ENCODE measurements at regions not wholly inside any gene's neighbourhood (a gene's known extent, or its start where the extent isn't known, plus 50 kb on each side); places are given as distances from the start of the nearest gene placed in this dataset.
A peak's percentile ranks its signal among the peaks of the same experiment; 100 is the strongest.
"Not testable (repeated sequence)": the region's sequence is repeated elsewhere in the genome, so short reads cannot be mapped to it uniquely, and the experiment has no call there.

- H3K27ac Mint-ChIP-seq, result no peak overlapping the region
- no peak overlapping the region for H3K9ac ChIP-seq
- H3K9me3 Mint-ChIP-seq, result peaks cover 2% of the 10 kb centered on the region
Observed at GRCh38 chrX:10990418-10990817, 120.7 kb upstream of the HCCS start.

GRCh38 chrX:10990976-10991375, 120.2 kb upstream of the HCCS start:
- Histone ChIP-seq H3K4me3 (no peak overlapping the region), H3K27ac (no peak overlapping the region), H3K79me2 (ENCODE audit: low read depth) (no peaks in the 10 kb centered on the region), H3K27me3 (no peaks in the 10 kb centered on the region), H3K9ac (no peak overlapping the region), H3K4me2 (no peak overlapping the region), H2AFZ (replicated peaks) (no peak overlapping the region), H4K20me1 (ENCODE audit: low read depth) (no peaks in the 10 kb centered on the region), H3K36me3 (no peaks in the 10 kb centered on the region), H3K9me3 (ENCODE audit: low read depth) (no peaks in the 10 kb centered on the region), H3K4me1 (no peaks in the 10 kb centered on the region), H3F3A (ENCODE audit: low read depth) (no peaks in the 10 kb centered on the region)
- peaks cover 5% of the 10 kb centered on the region for H3K9me3 Mint-ChIP-seq
- no peak for DNase-seq (ENCODE audit: low spot score)
- H3K27me3 Mint-ChIP-seq (ENCODE audit: insufficient read depth, low read depth), result no peaks in the 10 kb centered on the region
- no peak for TF ChIP-seq CTCF (IDR thresholded peaks at IDR 0.05)
- no peak for TF ChIP-seq EZH2phosphoT487 (IDR thresholded peaks at IDR 0.05)
- TF ChIP-seq EZH2 (IDR thresholded peaks at IDR 0.05), result no peak
- H3K36me3 Mint-ChIP-seq, result no peaks in the 10 kb centered on the region
- H3K4me1 Mint-ChIP-seq, result peaks cover 7% of the 10 kb centered on the region
- H3K4me3 Mint-ChIP-seq, result no peak overlapping the region
- no peak overlapping the region for H3K27ac Mint-ChIP-seq

More at GRCh38 chrX:10990418-10990817, 120.7 kb upstream of the HCCS start:
- TF ChIP-seq CTCF (IDR thresholded peaks at IDR 0.05), result no peak
- TF ChIP-seq EZH2 (IDR thresholded peaks at IDR 0.05), result no peak
- TF ChIP-seq EZH2phosphoT487 (IDR thresholded peaks at IDR 0.05), result no peak
- H3K4me2 ChIP-seq, result no peak overlapping the region
- no peak for DNase-seq (ENCODE audit: low spot score)
- H3K36me3 Mint-ChIP-seq, result no peaks in the 10 kb centered on the region
- peaks cover 7% of the 10 kb centered on the region for H3K4me1 Mint-ChIP-seq
- H3K79me2 ChIP-seq (ENCODE audit: low read depth), result no peaks in the 10 kb centered on the region
- no peak overlapping the region for H3K4me3 ChIP-seq
- H3K27me3 ChIP-seq, result no peaks in the 10 kb centered on the region
- no peaks in the 10 kb centered on the region for H3K27me3 Mint-ChIP-seq (ENCODE audit: insufficient read depth, low read depth)
- no peak overlapping the region for H3K4me3 Mint-ChIP-seq
- H3F3A ChIP-seq (ENCODE audit: low read depth), result no peaks in the 10 kb centered on the region
- no peaks in the 10 kb centered on the region for H4K20me1 ChIP-seq (ENCODE audit: low read depth)
- H3K27ac ChIP-seq, result no peak overlapping the region
- H3K9me3 ChIP-seq (ENCODE audit: low read depth), result no peaks in the 10 kb centered on the region
- H3K4me1 ChIP-seq, result no peaks in the 10 kb centered on the region
- H3K36me3 ChIP-seq, result no peaks in the 10 kb centered on the region
- H2AFZ ChIP-seq (replicated peaks), result no peak overlapping the region

- no peaks in the 10 kb centered on the region for H3F3A ChIP-seq (ENCODE audit: low read depth)
- no peaks in the 10 kb centered on the region for H4K20me1 ChIP-seq (ENCODE audit: low read depth)
- Mint-ChIP-seq H3K27me3 (ENCODE audit: insufficient read depth, low read depth) (no peaks in the 10 kb centered on the region), H3K27ac (no peak overlapping the region), H3K9me3 (peaks cover 3% of the 10 kb centered on the region), H3K4me1 (peaks cover 7% of the 10 kb centered on the region), H3K36me3 (no peaks in the 10 kb centered on the region), H3K4me3 (no peak overlapping the region)
- no peak for TF ChIP-seq EZH2phosphoT487 (IDR thresholded peaks at IDR 0.05)
- no peak for TF ChIP-seq EZH2 (IDR thresholded peaks at IDR 0.05)
- TF ChIP-seq CTCF (IDR thresholded peaks at IDR 0.05), result no peak
- no peaks in the 10 kb centered on the region for H3K4me1 ChIP-seq
- no peaks in the 10 kb centered on the region for H3K9me3 ChIP-seq (ENCODE audit: low read depth)
- no peak overlapping the region for H3K4me3 ChIP-seq
- H3K9ac ChIP-seq, result no peak overlapping the region
- H3K27ac ChIP-seq, result no peak overlapping the region
- H3K4me2 ChIP-seq, result no peak overlapping the region
- no peaks in the 10 kb centered on the region for H3K36me3 ChIP-seq
- no peaks in the 10 kb centered on the region for H3K79me2 ChIP-seq (ENCODE audit: low read depth)
- DNase-seq (ENCODE audit: low spot score), result no peak
- no peaks in the 10 kb centered on the region for H3K27me3 ChIP-seq
- H2AFZ ChIP-seq (replicated peaks), result no peak overlapping the region
Observed at GRCh38 chrX:10992110-10992509, 119.0 kb upstream of the HCCS start.

- peaks cover 36% of the 10 kb centered on the region for H3K9me3 Mint-ChIP-seq
- not testable (repeated sequence) for H3K79me2 ChIP-seq (ENCODE audit: low read depth); DNase-seq (ENCODE audit: low spot score); H3K4me3 Mint-ChIP-seq; H4K20me1 ChIP-seq (ENCODE audit: low read depth); H3K27ac ChIP-seq; H2AFZ ChIP-seq (replicated peaks); H3K9me3 ChIP-seq (ENCODE audit: low read depth); H3K36me3 Mint-ChIP-seq; H3K4me3 ChIP-seq; H3K4me1 Mint-ChIP-seq; H3K9ac ChIP-seq; H3F3A ChIP-seq (ENCODE audit: low read depth); H3K36me3 ChIP-seq; H3K4me1 ChIP-seq; H3K27me3 ChIP-seq; H3K27me3 Mint-ChIP-seq (ENCODE audit: insufficient read depth, low read depth); H3K4me2 ChIP-seq
- H3K27ac Mint-ChIP-seq, result peak overlapping the region; percentile 77
Observed at GRCh38 chrX:11007076-11007475, 104.1 kb upstream of the HCCS start.

Data from neural progenitor cell (in vitro differentiated cells).